OCI-LY3 (cell line): ENCODE measurements at regions not wholly inside any gene's neighbourhood (a gene's known extent, or its start where the extent isn't known, plus 50 kb on each side); places are given as distances from the start of the nearest gene placed in this dataset.
"Not testable (repeated sequence)": the region's sequence is repeated elsewhere in the genome, so short reads cannot be mapped to it uniquely, and the experiment has no call there.

Source experiments
- H2AFZ ChIP-seq: fragments of 200-600, 300-600 bp; shearing (Covaris generic); 2 replicates; pipeline ENCODE4 v1.6.0; 2014; ENCODE audit warnings: antibody characterized with exemption, low read depth, low read length
- H3K27ac ChIP-seq: fragments of 200-600, 300-600 bp; sonication (generic); 2 replicates; pipeline ENCODE4 v1.5.1; 2014; ENCODE audit warnings: mild to moderate bottlenecking, low read length, moderate library complexity, mixed read lengths
- H3K27me3 ChIP-seq: fragments of 200-600, 300-600 bp; sonication (generic); 2 replicates; pipeline ENCODE4 v1.6.1; 2014; ENCODE audit warnings: low read depth, low read length, mixed read lengths
- H3K36me3 ChIP-seq: fragments of 200-600, 300-600 bp; sonication (generic); replicated peaks from 2 replicates; pipeline ENCODE3; 2014; ENCODE audit warnings: low read depth, low read length, mixed read lengths
- H3K4me1 ChIP-seq: fragments of 300-600, 200-600 bp; sonication (generic); 2 replicates; pipeline ENCODE4 v1.6.1; 2014; ENCODE audit warnings: low read length, mixed read lengths
- H3K4me2 ChIP-seq: fragments of 200-600, 300-600 bp; sonication (generic); 2 replicates; pipeline ENCODE4 v1.6.1; 2014; ENCODE audit warnings: low read length, mixed read lengths
- H3K4me3 ChIP-seq: fragments of 300-600, 200-600 bp; sonication (generic); 2 replicates; pipeline ENCODE4 v1.5.1; 2014; ENCODE audit warnings: antibody characterized with exemption, mild to moderate bottlenecking, low read length, moderate library complexity
- H3K79me2 ChIP-seq: fragments of 300-600, 200-600 bp; shearing (Covaris generic); 2 replicates; pipeline ENCODE4 v1.6.1; 2014; ENCODE audit warnings: mild to moderate bottlenecking, low read length, mixed read lengths
- H3K9ac ChIP-seq: fragments of 300-600, 200-600 bp; shearing (Covaris generic); 2 replicates; pipeline ENCODE4 v1.6.0; 2014; ENCODE audit warnings: mild to moderate bottlenecking, low read length, moderate library complexity
- H3K9me3 ChIP-seq: fragments of 200-600, 300-600 bp; shearing (Covaris generic); 2 replicates; pipeline ENCODE4 v1.6.1; 2014; ENCODE audit warnings: low read length, mixed read lengths; ENCODE audit not compliant: insufficient read depth
- H4K20me1 ChIP-seq: fragments of 200-600, 300-600 bp; sonication (generic); 2 replicates; pipeline ENCODE4 v1.6.1; 2016; ENCODE audit warnings: low read length, mixed read lengths; ENCODE audit not compliant: insufficient read depth
- CTCF ChIP-seq: fragments of 200-600, 300-600 bp; sonication (generic); IDR thresholded peaks from 2 replicates; pipeline ENCODE4 v1.5.1; 2014; ENCODE audit warnings: antibody characterized with exemption, low read length, low read depth
- EZH2phosphoT487 ChIP-seq: fragments of 200-600 bp; shearing (Covaris generic); IDR thresholded peaks from 2 replicates; pipeline ENCODE4 v1.6.1; 2018; ENCODE audit warnings: antibody characterized with exemption, mixed run types, low read depth

- no peak for TF ChIP-seq EZH2phosphoT487
- TF ChIP-seq CTCF = no peak
- H2AFZ ChIP-seq = no peak overlapping the region
- H3K4me2 ChIP-seq = no peak overlapping the region
- H3K79me2 ChIP-seq = no peaks in the 10 kb centered on the region
- no peaks in the 10 kb centered on the region for H4K20me1 ChIP-seq
- peaks cover 3% of the 10 kb centered on the region; the same call in 1 of the 2 replicates for H3K4me1 ChIP-seq
- H3K27me3 ChIP-seq = no peaks in the 10 kb centered on the region
- no peak overlapping the region for H3K4me3 ChIP-seq
- no peak overlapping the region for H3K9ac ChIP-seq
- no peak overlapping the region for H3K27ac ChIP-seq
- H3K36me3 ChIP-seq = no peaks in the 10 kb centered on the region
- no peaks in the 10 kb centered on the region for H3K9me3 ChIP-seq
Observed at GRCh38 chr4:134510544-134510943, 309.0 kb upstream of the PABPC4L start.

- H3K27me3 ChIP-seq = no peaks in the 10 kb centered on the region
- H3K9ac ChIP-seq = no peak overlapping the region
- no peaks in the 10 kb centered on the region for H3K9me3 ChIP-seq
- H3K4me3 ChIP-seq = no peak overlapping the region
- H3K27ac ChIP-seq = no peak overlapping the region
- no peaks in the 10 kb centered on the region for H3K79me2 ChIP-seq
- no peak overlapping the region for H3K4me2 ChIP-seq
- no peak overlapping the region for H2AFZ ChIP-seq
- H3K36me3 ChIP-seq = no peaks in the 10 kb centered on the region
- peaks cover 4% of the 10 kb centered on the region; the same call in 1 of the 2 replicates for H3K4me1 ChIP-seq
- TF ChIP-seq EZH2phosphoT487 (no peak), CTCF (no peak)
- H4K20me1 ChIP-seq = no peaks in the 10 kb centered on the region
Observed at GRCh38 chr4:134505511-134505910, 303.9 kb upstream of the PABPC4L start.

- Histone ChIP-seq H3K4me3 (no peak overlapping the region), H2AFZ (no peak overlapping the region), H3K27me3 (no peaks in the 10 kb centered on the region), H3K4me1 (peaks cover 4% of the 10 kb centered on the region; the same call in 1 of the 2 replicates), H3K36me3 (no peaks in the 10 kb centered on the region), H3K9ac (no peak overlapping the region), H3K27ac (no peak overlapping the region), H3K79me2 (no peaks in the 10 kb centered on the region), H4K20me1 (no peaks in the 10 kb centered on the region), H3K4me2 (no peak overlapping the region), H3K9me3 (no peaks in the 10 kb centered on the region)
- TF ChIP-seq EZH2phosphoT487 (no peak), CTCF (no peak)
Observed at GRCh38 chr4:134501973-134502643, 300.5 kb upstream of the PABPC4L start.

- H2AFZ ChIP-seq, H3K4me2 ChIP-seq, H3K27ac ChIP-seq, H3K4me3 ChIP-seq, H3K4me1 ChIP-seq, H3K79me2 ChIP-seq, H4K20me1 ChIP-seq, H3K9ac ChIP-seq, H3K27me3 ChIP-seq, H3K9me3 ChIP-seq, H3K36me3 ChIP-seq: not testable (repeated sequence)
Observed at GRCh38 chr4:134501488-134501887, 299.9 kb upstream of the PABPC4L start.
